Endothelial cell of umbilical vein (primary cell): ENCODE measurements at regions not wholly inside any gene's neighbourhood (a gene's known extent, or its start where the extent isn't known, plus 50 kb on each side); places are given as distances from the start of the nearest gene placed in this dataset.

Experiments used
- EZH2 ChIP-seq: IDR thresholded peaks from 2 replicates; pipeline ENCODE4 v1.6.1; 2012; ENCODE audit warnings: borderline replicate concordance, low read depth, mild to moderate bottlenecking, moderate library complexity, low read length, inconsistent platforms; ENCODE audit not compliant: severe bottlenecking
- FOS ChIP-seq: IDR thresholded peaks from 2 replicates; pipeline ENCODE4 v1.6.1; 2011; ENCODE audit warnings: mild to moderate bottlenecking, low read length, moderate library complexity, borderline replicate concordance; ENCODE audit not compliant: insufficient read depth
- JUN ChIP-seq: IDR thresholded peaks from 2 replicates; pipeline ENCODE4 v1.6.1; 2011; ENCODE audit warnings: borderline replicate concordance, low read depth; ENCODE audit not compliant: insufficient read length, insufficient read depth
- MYC ChIP-seq: IDR thresholded peaks from one replicate; pipeline ENCODE4 v1.6.1; 2011; ENCODE audit warnings: mild to moderate bottlenecking, low read depth, low read length
- POLR2A ChIP-seq: IDR thresholded peaks from 2 replicates; pipeline ENCODE4 v1.6.1; 2012; ENCODE audit warnings: low read depth, mild to moderate bottlenecking, control low read depth, low read length
- TF ChIP-seq, protein P1 (sequence below), 2 donors: IDR thresholded peaks; 1 replicate in 1 of 2; 2 replicates in 1 of 2; pipeline ENCODE4 v1.5.1; 2011; ENCODE audit warnings: low read length in 2 of 2, mild to moderate bottlenecking in 2 of 2, moderate library complexity in 2 of 2, control low read depth in 1 of 2, inconsistent platforms in 1 of 2, low read depth in 1 of 2; ENCODE audit not compliant: insufficient read depth in 1 of 2; ENCODE audit errors: extremely low read depth in 1 of 2
- TF ChIP-seq, protein P2 (sequence below): IDR thresholded peaks from 2 replicates; pipeline ENCODE4 v1.6.1; 2011; ENCODE audit not compliant: insufficient read depth, insufficient read length

DNA sequence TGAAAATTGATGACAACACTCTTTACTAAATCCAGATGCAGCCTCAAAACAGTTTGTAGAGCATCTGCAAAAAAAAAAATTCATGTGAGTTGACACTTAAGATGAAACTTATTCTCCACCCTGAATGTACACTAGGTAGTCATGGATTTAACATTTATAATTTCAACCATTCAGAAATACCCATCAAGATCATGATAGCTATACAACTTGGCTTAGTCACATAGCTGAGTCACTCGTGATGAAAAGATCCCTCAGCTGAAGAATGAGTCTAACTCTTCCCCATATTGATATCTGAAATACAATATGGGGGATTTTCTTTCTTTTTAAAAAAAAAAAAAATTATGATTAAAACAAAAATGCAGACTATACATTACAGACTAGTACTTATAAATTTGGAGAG lies 104.8 kb upstream of the PLEKHG7 start:
- TF ChIP-seq POLR2A (no peak), JUN (no peak), MYC (no peak), FOS (peak; percentile 82), EZH2 (no peak)
- TF ChIP-seq, protein P1, sequence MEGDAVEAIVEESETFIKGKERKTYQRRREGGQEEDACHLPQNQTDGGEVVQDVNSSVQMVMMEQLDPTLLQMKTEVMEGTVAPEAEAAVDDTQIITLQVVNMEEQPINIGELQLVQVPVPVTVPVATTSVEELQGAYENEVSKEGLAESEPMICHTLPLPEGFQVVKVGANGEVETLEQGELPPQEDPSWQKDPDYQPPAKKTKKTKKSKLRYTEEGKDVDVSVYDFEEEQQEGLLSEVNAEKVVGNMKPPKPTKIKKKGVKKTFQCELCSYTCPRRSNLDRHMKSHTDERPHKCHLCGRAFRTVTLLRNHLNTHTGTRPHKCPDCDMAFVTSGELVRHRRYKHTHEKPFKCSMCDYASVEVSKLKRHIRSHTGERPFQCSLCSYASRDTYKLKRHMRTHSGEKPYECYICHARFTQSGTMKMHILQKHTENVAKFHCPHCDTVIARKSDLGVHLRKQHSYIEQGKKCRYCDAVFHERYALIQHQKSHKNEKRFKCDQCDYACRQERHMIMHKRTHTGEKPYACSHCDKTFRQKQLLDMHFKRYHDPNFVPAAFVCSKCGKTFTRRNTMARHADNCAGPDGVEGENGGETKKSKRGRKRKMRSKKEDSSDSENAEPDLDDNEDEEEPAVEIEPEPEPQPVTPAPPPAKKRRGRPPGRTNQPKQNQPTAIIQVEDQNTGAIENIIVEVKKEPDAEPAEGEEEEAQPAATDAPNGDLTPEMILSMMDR (IDR thresholded peaks at IDR 0.05; ENCODE audit: extremely low read depth in 1 of 2, insufficient read depth in 1 of 2, low read depth in 1 of 2, low read length in 2 of 2): no peak
- TF ChIP-seq, protein P2, sequence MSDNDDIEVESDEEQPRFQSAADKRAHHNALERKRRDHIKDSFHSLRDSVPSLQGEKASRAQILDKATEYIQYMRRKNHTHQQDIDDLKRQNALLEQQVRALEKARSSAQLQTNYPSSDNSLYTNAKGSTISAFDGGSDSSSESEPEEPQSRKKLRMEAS: no peak
